ENCODE measurements at regions not wholly inside any gene's neighbourhood (a gene's known extent, or its start where the extent isn't known, plus 50 kb on each side); places are given as distances from the start of the nearest gene placed in this dataset.

DNA sequence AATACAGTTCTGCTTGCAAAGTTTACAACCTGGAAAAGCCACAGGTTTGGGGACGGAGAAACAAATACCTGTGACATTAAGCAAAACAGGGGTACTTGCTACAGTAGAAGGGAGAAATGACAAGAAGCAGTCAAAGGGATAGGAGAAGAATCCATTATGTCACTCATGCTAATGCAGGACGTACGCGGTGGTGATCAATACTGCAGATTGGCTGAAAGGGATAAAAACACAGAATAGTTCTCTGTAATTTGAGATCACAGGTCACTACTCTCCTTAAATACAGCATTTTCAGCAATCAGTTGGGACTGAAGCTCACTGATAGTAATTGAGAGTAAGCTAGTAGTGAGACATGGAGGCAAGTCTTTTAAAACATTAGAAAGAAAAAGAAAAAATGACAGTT, 130.3 kb upstream of the MTAP start:
- no peak for FAIRE-seq

- FAIRE-seq, result no peak
Measured at GRCh38 chr9:21672761-21673160, 129.7 kb upstream of the MTAP start.

DNA sequence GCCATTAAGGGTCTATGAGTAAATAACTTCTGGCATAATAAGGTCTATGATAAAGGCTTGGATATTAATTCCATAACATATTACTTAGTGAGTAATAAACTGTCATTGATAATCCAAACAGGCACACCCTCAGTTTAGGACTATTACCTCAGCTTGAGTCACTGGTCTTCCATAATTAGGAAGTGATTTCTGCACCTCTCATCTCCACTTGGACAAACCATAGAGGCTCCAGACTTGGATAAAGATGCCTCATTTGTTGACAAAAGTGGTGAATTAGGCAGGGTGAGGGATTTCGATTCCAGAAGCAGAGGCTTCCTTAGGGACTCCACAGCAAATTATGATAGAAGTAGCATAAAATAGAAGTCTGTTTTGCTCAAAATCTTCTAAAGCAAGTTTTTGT, 127.5 kb upstream of the MTAP start:
- FAIRE-seq, result no peak

GRCh38 chr9:21677387-21677786, 125.0 kb upstream of the MTAP start:
- FAIRE-seq, result no peak

DNA sequence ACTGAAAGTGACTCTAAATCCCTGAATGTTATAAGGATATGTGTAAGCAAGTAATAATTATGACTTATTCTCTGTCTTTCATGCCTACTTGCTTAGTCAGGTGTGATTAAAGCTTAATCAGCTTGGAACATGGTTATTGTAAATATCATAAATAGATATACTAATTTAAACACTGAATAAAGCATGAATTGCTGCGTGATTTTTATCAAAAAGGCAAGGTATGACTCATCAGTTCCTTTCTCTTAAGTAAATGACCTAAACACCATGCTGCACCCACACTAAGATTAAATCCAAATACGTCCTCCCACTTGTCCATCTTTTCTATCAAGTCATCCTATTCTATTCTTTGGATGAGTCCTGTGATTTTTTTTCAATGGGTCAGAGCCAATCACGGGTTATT, 124.6 kb upstream of the MTAP start:
- FAIRE-seq, result no peak

DNA sequence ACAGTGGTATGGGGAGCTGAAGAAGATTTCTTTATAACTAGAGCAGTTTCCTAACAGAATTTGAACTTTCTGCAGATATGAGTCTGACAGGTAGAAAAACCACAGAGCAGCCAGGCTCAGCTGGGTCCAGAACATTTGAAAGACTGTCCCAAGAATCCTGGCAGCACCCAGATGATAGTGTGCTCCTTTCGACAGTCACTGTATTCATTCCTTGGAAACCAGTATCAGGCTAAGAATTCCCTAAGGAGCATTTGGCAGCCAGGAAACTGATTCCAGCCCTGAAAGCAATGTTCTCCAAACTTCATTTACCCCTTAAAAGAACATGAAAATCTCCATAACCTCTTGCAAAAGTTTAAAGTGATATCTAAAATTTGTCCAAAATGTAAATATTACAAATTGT, 123.0 kb upstream of the MTAP start:
- no peak for FAIRE-seq

DNA sequence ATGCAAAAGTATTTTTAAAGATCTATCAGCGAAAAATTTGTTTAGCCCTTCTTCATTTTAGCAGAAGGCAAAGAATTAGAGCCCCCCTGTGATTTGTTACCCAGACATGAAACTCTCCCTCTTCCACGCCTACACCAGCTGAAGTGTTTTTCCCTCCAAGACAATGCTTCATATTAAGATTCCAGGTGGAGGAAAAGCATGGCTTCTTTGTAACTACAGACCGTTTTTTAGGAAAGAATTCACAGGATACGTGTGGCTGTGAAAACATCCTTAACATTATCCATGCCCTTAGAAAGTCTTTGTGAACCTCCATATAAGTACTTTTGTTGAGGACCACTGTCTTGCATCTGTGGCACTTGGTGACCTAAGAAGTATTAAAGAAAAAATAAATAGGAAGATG, 121.8 kb upstream of the MTAP start:
- FAIRE-seq, result no peak

GRCh38 chr9:21681641-21682040, 120.8 kb upstream of the MTAP start:
- no peak for FAIRE-seq

GRCh38 chr9:21682381-21682780, 120.1 kb upstream of the MTAP start:
- no peak for FAIRE-seq

DNA sequence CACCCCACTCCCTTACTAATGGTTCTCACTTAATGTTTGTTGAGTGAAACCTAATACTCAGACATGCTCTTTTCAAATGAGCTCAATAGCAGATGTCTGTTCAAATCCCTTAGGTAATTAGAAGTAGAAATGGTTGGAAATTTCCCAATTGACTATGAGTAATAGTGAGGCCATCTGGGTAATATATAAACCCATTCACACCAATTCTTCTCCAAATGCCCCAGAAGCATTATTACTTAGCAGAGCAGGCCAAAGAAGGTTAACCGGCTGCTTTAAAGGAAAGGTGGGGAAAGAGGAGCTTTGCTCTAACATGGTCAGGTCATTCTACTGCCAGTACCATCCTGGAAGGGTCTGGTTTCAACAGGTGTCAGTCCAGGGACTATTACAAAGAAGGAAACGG, 119.5 kb upstream of the MTAP start:
- no peak for FAIRE-seq

GRCh38 chr9:21683484-21684175, 118.8 kb upstream of the MTAP start:
- peak; percentile 12 for FAIRE-seq

DNA sequence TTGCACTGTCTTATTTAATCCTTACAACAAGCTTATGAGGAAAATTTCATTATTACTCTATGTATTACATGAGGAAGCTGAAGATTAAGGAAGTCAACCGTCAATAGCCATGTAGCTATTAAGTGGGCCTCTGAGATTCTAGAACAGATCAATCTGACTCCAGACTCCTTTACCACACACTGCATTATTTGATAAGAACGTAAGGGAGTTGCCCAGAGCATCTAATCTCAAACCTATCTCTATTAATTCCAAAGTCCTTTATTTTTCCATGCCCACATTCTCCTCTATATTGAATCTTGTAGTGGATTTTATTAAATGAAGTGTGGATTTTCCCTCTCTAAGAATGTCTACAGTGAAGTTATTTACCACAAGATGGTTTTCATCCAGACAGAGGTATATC, 118.2 kb upstream of the MTAP start:
- FAIRE-seq, result no peak

DNA sequence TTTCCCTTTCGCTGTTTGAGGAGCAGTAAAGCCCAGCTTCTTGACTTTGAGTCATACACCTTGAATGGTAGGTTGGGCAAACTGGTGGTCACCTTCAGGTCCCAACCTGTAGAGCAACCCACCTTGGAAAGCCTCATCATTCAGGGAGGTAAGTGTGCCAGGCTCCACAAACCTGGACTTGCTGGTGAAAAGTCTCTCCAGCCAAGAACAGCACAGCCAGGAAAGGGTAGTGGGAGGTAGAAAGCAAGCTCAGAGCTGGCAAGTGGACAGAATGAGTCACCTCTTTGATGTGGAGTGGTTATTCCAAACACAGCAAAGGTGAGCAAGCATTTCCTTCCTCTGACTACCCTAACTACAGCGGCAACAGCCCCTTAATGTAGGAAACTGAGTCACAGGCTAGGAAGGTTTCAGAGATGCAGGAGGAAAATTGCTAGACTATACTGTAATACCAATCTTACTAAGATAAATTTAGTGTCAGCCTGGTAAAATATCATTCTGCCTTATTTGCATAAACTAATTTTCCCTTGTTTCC, 117.5 kb upstream of the MTAP start:
- no peak for FAIRE-seq

DNA sequence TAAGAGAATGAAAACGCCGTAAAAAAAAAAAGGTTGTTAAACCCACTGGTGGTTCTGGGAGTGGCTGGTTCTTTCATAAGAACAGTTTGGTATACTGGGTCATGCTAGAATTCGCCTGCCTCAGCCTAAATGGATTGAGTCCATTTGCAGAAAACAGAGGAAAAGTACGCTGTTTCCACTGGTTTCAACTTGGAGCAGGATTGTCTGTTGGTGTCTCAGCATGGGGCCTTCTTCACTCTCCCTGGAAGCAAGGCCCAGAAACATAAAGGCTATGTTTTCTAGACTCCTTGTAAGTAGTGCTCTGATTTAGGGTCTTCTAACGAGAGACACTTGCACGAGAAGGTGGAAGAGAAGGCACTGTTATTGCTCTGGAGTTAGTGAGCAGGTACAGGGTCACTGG, 116.9 kb upstream of the MTAP start:
- no peak for FAIRE-seq

DNA sequence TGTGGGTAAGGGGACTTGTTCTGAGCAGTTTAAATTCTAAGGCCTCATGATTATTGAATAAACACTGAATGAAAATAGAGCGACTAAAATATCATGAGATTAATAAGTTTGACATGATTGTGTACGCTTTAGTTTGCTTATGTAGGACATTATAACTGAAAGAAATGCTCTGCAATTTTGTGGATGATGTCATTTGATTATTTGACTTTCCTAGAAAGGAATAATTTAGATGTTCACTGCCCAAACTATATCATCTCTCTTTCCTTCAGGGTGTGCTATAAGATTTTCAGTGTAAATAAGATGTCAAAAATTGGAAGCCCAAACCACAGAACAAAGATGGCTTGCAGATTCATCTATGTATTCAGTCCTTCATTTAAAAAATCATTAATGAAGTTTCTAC, 115.7 kb upstream of the MTAP start:
- FAIRE-seq, result no peak

DNA sequence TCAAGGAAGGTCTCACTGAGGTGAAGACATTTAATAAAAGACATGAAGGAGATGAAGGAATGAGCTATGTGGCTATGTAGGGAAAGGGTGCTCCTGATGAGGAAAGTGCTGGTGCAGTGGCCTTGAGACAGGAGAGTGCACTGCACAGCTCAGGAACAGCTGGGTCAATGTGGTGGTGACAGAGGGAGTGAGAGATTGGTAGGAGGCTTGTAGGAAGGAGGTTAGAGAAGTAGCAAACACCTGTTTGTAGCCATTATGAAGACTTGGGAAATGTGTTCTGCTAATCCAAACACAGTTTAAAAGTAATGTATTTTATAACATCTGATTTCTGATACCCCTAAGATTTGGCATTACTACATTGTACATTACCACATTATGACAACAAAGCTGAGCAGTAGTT, 115.1 kb upstream of the MTAP start:
- FAIRE-seq, result no peak

- FAIRE-seq, result no peak
Measured at GRCh38 chr9:21688108-21689102, 114.0 kb upstream of the MTAP start.

- no peak for FAIRE-seq
Measured at GRCh38 chr9:21689854-21690253, 112.6 kb upstream of the MTAP start.

DNA sequence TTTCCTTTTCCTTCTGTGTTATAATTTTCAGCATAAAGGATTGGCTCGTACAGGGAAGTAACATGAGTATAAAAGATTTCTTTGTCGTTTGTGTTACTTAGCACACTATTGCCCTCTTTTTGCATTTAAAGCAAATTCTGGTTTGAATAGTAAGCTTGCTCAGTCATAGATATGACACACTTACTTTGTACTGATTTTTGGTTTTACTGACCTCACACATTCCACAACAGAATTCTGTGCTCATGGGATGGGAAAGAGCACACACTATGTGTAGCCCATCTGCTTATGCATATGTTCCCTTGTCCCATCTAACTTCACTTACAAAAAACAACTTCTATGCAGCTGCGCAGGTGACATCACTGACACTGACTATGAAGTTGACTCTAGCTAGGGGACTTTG, 111.9 kb upstream of the MTAP start:
- no peak for FAIRE-seq

GRCh38 chr9:21692390-21692789, 110.0 kb upstream of the MTAP start:
- no peak for FAIRE-seq

- no peak for FAIRE-seq
Measured at GRCh38 chr9:21694424-21694823, 108.0 kb upstream of the MTAP start.

DNA sequence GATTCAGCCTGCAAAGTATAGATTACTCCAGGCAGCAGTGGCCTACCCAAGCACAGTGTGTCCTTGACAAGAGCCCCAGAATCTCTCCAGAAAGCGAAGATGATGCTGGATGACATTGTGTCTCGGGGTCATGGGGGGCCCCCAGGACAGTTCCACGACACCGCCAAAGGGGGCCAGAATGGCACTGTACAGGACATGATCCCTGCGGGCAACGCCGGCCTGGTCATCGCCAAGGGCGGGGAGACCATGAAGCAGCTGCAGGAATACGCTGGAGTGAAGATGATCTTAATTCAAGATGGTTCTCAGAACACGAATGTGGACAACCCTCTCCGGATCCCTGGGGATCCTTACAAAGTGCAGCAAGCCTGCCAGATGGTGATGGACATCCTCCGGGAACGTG, 107.0 kb upstream of the MTAP start:
- FAIRE-seq, result no peak

GRCh38 chr9:21695874-21696341, 106.5 kb upstream of the MTAP start:
- no peak for FAIRE-seq

DNA sequence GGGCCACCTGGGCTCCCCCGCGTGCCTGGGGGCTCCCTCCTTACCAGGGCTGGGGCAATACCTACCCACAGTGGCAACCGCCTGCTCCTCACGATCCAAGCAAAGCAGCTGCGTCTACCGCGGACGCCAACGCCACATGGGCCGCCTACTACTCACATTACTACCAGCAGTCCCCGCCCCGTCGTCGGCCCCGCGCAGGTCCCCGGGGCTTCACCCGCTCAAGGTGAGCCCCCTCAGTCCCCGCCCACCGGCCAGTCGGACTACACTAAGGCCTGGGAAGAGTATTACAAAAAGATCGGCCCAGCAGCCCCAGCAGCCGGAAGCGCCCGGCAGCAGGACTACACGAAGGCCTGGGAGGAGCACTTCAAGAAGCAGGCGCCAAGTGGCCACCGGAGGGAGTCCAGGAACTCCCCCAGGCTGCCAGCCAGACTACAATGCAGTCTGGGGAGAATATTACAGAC, 106.0 kb upstream of the MTAP start:
- no peak for FAIRE-seq
